Neural cell (in vitro differentiated cells): ENCODE measurements at regions not wholly inside any gene's neighbourhood (a gene's known extent, or its start where the extent isn't known, plus 50 kb on each side); places are given as distances from the start of the nearest gene placed in this dataset.

Experiments
- CTCF ChIP-seq: fragments of 450-650 bp; IDR thresholded peaks from 2 replicates; pipeline ENCODE4 v1.5.1; 2014; ENCODE audit warnings: antibody characterized with exemption, mild to moderate bottlenecking, moderate library complexity; ENCODE audit not compliant: poor library complexity, severe bottlenecking
- EP300 ChIP-seq: fragments of 450-650 bp; conservative IDR thresholded peaks from 2 replicates; pipeline ENCODE4 v1.6.1; 2014; ENCODE audit warnings: antibody characterized with exemption, mild to moderate bottlenecking, moderate library complexity; ENCODE audit not compliant: poor library complexity, severe bottlenecking
- EZH2 ChIP-seq: fragments of 200-600, 300-800 bp; shearing (Covaris generic), sonication (generic); IDR thresholded peaks from 2 replicates; pipeline ENCODE4 v1.6.1; 2014; ENCODE audit warnings: antibody characterized with exemption, low read length, borderline replicate concordance, mild to moderate bottlenecking; ENCODE audit not compliant: insufficient read depth, poor library complexity, severe bottlenecking
- MXI1 ChIP-seq: fragments of 450-650 bp; conservative IDR thresholded peaks from 2 replicates; pipeline ENCODE4 v1.6.1; 2014; ENCODE audit warnings: antibody characterized with exemption, mild to moderate bottlenecking; ENCODE audit not compliant: poor library complexity, severe bottlenecking
- POLR2AphosphoS5 ChIP-seq: IDR thresholded peaks from 2 replicates; pipeline ENCODE4 v1.6.1; 2012
- RAD21 ChIP-seq: fragments of 450-650 bp; conservative IDR thresholded peaks from 2 replicates; pipeline ENCODE4 v1.6.1; 2014; ENCODE audit warnings: antibody characterized with exemption, mild to moderate bottlenecking, moderate library complexity
- SMC3 ChIP-seq: fragments of 450-650 bp; conservative IDR thresholded peaks from 2 replicates; pipeline ENCODE4 v1.6.1; 2014; ENCODE audit warnings: antibody characterized with exemption, mild to moderate bottlenecking, moderate library complexity; ENCODE audit not compliant: poor library complexity
- TAF1 ChIP-seq: IDR thresholded peaks from 2 replicates; pipeline ENCODE4 v1.6.1; 2012; ENCODE audit warnings: low read depth
- TF ChIP-seq, protein P1 (sequence below): IDR thresholded peaks from 2 replicates; pipeline ENCODE4 v1.6.1; 2012; ENCODE audit warnings: borderline replicate concordance

GRCh38 chr2:39919511-39920306, 140.7 kb upstream of the THUMPD2 start:
- TF ChIP-seq CTCF (no peak), TAF1 (no peak), EP300 (no peak), POLR2AphosphoS5 (no peak), EZH2 (no peak), SMC3 (no peak), RAD21 (no peak), MXI1 (no peak)
- TF ChIP-seq, protein P1, sequence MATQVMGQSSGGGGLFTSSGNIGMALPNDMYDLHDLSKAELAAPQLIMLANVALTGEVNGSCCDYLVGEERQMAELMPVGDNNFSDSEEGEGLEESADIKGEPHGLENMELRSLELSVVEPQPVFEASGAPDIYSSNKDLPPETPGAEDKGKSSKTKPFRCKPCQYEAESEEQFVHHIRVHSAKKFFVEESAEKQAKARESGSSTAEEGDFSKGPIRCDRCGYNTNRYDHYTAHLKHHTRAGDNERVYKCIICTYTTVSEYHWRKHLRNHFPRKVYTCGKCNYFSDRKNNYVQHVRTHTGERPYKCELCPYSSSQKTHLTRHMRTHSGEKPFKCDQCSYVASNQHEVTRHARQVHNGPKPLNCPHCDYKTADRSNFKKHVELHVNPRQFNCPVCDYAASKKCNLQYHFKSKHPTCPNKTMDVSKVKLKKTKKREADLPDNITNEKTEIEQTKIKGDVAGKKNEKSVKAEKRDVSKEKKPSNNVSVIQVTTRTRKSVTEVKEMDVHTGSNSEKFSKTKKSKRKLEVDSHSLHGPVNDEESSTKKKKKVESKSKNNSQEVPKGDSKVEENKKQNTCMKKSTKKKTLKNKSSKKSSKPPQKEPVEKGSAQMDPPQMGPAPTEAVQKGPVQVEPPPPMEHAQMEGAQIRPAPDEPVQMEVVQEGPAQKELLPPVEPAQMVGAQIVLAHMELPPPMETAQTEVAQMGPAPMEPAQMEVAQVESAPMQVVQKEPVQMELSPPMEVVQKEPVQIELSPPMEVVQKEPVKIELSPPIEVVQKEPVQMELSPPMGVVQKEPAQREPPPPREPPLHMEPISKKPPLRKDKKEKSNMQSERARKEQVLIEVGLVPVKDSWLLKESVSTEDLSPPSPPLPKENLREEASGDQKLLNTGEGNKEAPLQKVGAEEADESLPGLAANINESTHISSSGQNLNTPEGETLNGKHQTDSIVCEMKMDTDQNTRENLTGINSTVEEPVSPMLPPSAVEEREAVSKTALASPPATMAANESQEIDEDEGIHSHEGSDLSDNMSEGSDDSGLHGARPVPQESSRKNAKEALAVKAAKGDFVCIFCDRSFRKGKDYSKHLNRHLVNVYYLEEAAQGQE, result no peak
